ENCODE measurements at regions not wholly inside any gene's neighbourhood (a gene's known extent, or its start where the extent isn't known, plus 50 kb on each side); places are given as distances from the start of the nearest gene placed in this dataset.

GRCh38 chr18:78150590-78150989 is 829.0 kb upstream of the SALL3 start:
- no peak for DNase-seq (ENCODE audit: low spot score)

- DNase-seq (ENCODE audit: low spot score) = no peak
Observed at GRCh38 chr18:78151234-78151633, 828.4 kb upstream of the SALL3 start.

GRCh38 chr18:78151948-78152725 is 827.5 kb upstream of the SALL3 start:
- DNase-seq (ENCODE audit: low spot score) = no peak

- no peak for DNase-seq (ENCODE audit: low spot score)
Observed at GRCh38 chr18:78153362-78153761, 826.3 kb upstream of the SALL3 start.

GRCh38 chr18:78154444-78154843 is 825.2 kb upstream of the SALL3 start:
- DNase-seq (ENCODE audit: low spot score) = no peak

- DNase-seq (ENCODE audit: low spot score) = no peak
Observed at GRCh38 chr18:78154853-78155252, 824.8 kb upstream of the SALL3 start.

- no peak for DNase-seq (ENCODE audit: low spot score)
Observed at GRCh38 chr18:78156466-78156865, 823.2 kb upstream of the SALL3 start.

- no peak for DNase-seq (ENCODE audit: low spot score)
Observed at GRCh38 chr18:78158943-78159342, 820.7 kb upstream of the SALL3 start.

GRCh38 chr18:78159397-78159796 is 820.2 kb upstream of the SALL3 start:
- no peak for DNase-seq (ENCODE audit: low spot score)

GRCh38 chr18:78160961-78161656 is 818.5 kb upstream of the SALL3 start:
- DNase-seq (ENCODE audit: low spot score) = no peak

- DNase-seq (ENCODE audit: low spot score) = no peak
Observed at GRCh38 chr18:78165525-78165924, 814.1 kb upstream of the SALL3 start.

GRCh38 chr18:78168526-78168925 is 811.1 kb upstream of the SALL3 start:
- DNase-seq (ENCODE audit: low spot score) = no peak

GRCh38 chr18:78169174-78169864 is 810.3 kb upstream of the SALL3 start:
- no peak for DNase-seq (ENCODE audit: low spot score)

GRCh38 chr18:78171954-78172353 is 807.7 kb upstream of the SALL3 start:
- no peak for DNase-seq (ENCODE audit: low spot score)

GRCh38 chr18:78174737-78175136 is 804.9 kb upstream of the SALL3 start:
- no peak for DNase-seq (ENCODE audit: low spot score)

GRCh38 chr18:78178812-78179211 is 800.8 kb upstream of the SALL3 start:
- DNase-seq (ENCODE audit: low spot score) = no peak

GRCh38 chr18:78180741-78181140 is 798.9 kb upstream of the SALL3 start:
- DNase-seq (ENCODE audit: low spot score) = no peak

- no peak for DNase-seq (ENCODE audit: low spot score)
Observed at GRCh38 chr18:78183815-78184214, 795.8 kb upstream of the SALL3 start.

GRCh38 chr18:78191276-78191675 is 788.3 kb upstream of the SALL3 start:
- no peak for DNase-seq (ENCODE audit: low spot score)

GRCh38 chr18:78192054-78192453 is 787.6 kb upstream of the SALL3 start:
- no peak for DNase-seq (ENCODE audit: low spot score)

GRCh38 chr18:78196280-78196679 is 783.3 kb upstream of the SALL3 start:
- no peak for DNase-seq (ENCODE audit: low spot score)

- DNase-seq (ENCODE audit: low spot score) = no peak
Observed at GRCh38 chr18:78199002-78199401, 780.6 kb upstream of the SALL3 start.

- no peak for DNase-seq (ENCODE audit: low spot score)
Observed at GRCh38 chr18:78199611-78200010, 780.0 kb upstream of the SALL3 start.
